ENCODE measurements at regions not wholly inside any gene's neighbourhood (a gene's known extent, or its start where the extent isn't known, plus 50 kb on each side); places are given as distances from the start of the nearest gene placed in this dataset.

DNA sequence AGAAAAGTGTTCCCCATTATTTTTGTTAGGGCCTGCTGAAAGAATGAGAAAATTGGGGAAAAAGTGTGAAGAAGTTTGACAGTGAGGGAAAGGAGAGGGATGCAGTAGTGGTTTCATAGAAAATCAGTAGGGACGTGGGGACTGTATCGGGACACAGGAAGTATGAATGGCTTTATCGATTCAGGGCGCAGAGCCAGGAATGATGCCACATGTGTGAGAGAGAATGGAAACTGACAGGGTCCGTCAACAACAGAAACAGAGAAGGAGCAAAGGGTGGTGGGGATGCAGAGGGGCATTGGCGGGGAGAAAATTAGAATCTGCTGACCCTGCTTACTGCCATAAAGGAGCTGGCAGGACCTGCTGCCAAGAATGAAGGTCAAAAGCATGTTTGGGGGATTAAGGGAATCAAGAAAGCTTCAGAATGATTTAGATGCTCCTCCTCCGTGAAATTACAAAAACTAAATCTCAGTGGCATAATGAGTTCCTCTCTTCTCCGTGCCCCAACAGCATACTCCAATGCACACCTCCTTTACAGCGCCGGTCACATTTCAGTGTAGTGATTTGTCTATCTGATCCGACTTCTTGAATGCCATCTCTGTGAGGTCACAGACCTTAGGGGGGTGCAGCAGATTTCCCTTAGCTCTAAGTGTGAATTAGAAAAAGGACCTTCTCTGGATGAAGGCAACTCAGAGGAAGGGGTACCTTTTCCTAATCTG lies 92.6 kb downstream of the EMP1 start:
- Histone ChIP-seq H3K4me1 (ENCODE audit: low read length) (peaks cover 17% of the 10 kb centered on the region), H3K27ac (ENCODE audit: low read length) (no peak overlapping the region), H3K9ac (ENCODE audit: low read length) (no peak overlapping the region), H4K20me1 (ENCODE audit: insufficient read depth, low read length) (no peaks in the 10 kb centered on the region), H3K36me3 (replicated peaks; ENCODE audit: insufficient read depth, low read length) (no peaks in the 10 kb centered on the region), H3K9me3 (replicated peaks; ENCODE audit: insufficient read depth, low read length) (no peaks in the 10 kb centered on the region), H3K4me2 (ENCODE audit: low read depth, low read length) (no peak overlapping the region), H2AFZ (ENCODE audit: low read length) (no peak overlapping the region), H3K4me3 (ENCODE audit: low read length) (no peak overlapping the region), H3K79me2 (ENCODE audit: low read length) (no peaks in the 10 kb centered on the region), H3F3A (ENCODE audit: insufficient read depth, low read length) (peaks cover 6% of the 10 kb centered on the region), H3K27me3 (replicated peaks; ENCODE audit: insufficient read depth, low read length) (no peaks in the 10 kb centered on the region), H3K9me2 (replicated peaks; ENCODE audit: insufficient read depth, low read length) (no peaks in the 10 kb centered on the region)
- no peak for DNase-seq
- TF ChIP-seq EZH2 (optimal IDR thresholded peaks at IDR 0.05; ENCODE audit: low read depth, low read length) = no peak
- TF ChIP-seq, protein P1, sequence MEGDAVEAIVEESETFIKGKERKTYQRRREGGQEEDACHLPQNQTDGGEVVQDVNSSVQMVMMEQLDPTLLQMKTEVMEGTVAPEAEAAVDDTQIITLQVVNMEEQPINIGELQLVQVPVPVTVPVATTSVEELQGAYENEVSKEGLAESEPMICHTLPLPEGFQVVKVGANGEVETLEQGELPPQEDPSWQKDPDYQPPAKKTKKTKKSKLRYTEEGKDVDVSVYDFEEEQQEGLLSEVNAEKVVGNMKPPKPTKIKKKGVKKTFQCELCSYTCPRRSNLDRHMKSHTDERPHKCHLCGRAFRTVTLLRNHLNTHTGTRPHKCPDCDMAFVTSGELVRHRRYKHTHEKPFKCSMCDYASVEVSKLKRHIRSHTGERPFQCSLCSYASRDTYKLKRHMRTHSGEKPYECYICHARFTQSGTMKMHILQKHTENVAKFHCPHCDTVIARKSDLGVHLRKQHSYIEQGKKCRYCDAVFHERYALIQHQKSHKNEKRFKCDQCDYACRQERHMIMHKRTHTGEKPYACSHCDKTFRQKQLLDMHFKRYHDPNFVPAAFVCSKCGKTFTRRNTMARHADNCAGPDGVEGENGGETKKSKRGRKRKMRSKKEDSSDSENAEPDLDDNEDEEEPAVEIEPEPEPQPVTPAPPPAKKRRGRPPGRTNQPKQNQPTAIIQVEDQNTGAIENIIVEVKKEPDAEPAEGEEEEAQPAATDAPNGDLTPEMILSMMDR (IDR thresholded peaks at IDR 0.05; ENCODE audit: low read length) = no peak
- no peak for TF ChIP-seq EZH2phosphoT487 (IDR thresholded peaks at IDR 0.05; ENCODE audit: low read length)

GRCh38 chr12:13288501-13288900 lies 92.0 kb downstream of the EMP1 start:
- Histone ChIP-seq H3K9me2 (replicated peaks; ENCODE audit: insufficient read depth, low read length) (no peaks in the 10 kb centered on the region), H3K4me3 (ENCODE audit: low read length) (no peak overlapping the region), H3F3A (ENCODE audit: insufficient read depth, low read length) (peaks cover 12% of the 10 kb centered on the region)

GRCh38 chr12:13283867-13284266 lies 87.3 kb downstream of the EMP1 start:
- H3K9me2 ChIP-seq (replicated peaks; ENCODE audit: insufficient read depth, low read length) = no peaks in the 10 kb centered on the region
- TF ChIP-seq, protein P1 (IDR thresholded peaks at IDR 0.05; ENCODE audit: low read length) = no peak
- TF ChIP-seq EZH2 (optimal IDR thresholded peaks at IDR 0.05; ENCODE audit: low read depth, low read length) (no peak), EZH2phosphoT487 (IDR thresholded peaks at IDR 0.05; ENCODE audit: low read length) (no peak)
- no peaks in the 10 kb centered on the region for H3K79me2 ChIP-seq (ENCODE audit: low read length)
- peaks cover 12% of the 10 kb centered on the region for H3F3A ChIP-seq (ENCODE audit: insufficient read depth, low read length)
- H4K20me1 ChIP-seq (ENCODE audit: insufficient read depth, low read length) = no peaks in the 10 kb centered on the region
- peak overlapping the region; percentile 67; the same call in 1 of the 2 replicates for H3K27ac ChIP-seq (ENCODE audit: low read length)
- peak; percentile 51 for DNase-seq
- no peak overlapping the region for H3K9ac ChIP-seq (ENCODE audit: low read length)
- no peaks in the 10 kb centered on the region for H3K27me3 ChIP-seq (replicated peaks; ENCODE audit: insufficient read depth, low read length)
- no peaks in the 10 kb centered on the region for H3K9me3 ChIP-seq (replicated peaks; ENCODE audit: insufficient read depth, low read length)
- peak overlapping the region; percentile 55 for H3K4me2 ChIP-seq (ENCODE audit: low read depth, low read length)
- H3K4me3 ChIP-seq (ENCODE audit: low read length) = no peak overlapping the region
- H2AFZ ChIP-seq (ENCODE audit: low read length) = peak overlapping the region; percentile 49
- peaks cover 37% of the 10 kb centered on the region for H3K4me1 ChIP-seq (ENCODE audit: low read length)
- no peaks in the 10 kb centered on the region for H3K36me3 ChIP-seq (replicated peaks; ENCODE audit: insufficient read depth, low read length)

More at GRCh38 chr12:13288501-13288900, 92.0 kb downstream of the EMP1 start:
- no peaks in the 10 kb centered on the region for H3K9me3 ChIP-seq (replicated peaks; ENCODE audit: insufficient read depth, low read length)
- no peak overlapping the region for H3K9ac ChIP-seq (ENCODE audit: low read length)
- H2AFZ ChIP-seq (ENCODE audit: low read length) = no peak overlapping the region
- no peaks in the 10 kb centered on the region for H3K79me2 ChIP-seq (ENCODE audit: low read length)
- no peak overlapping the region for H3K4me2 ChIP-seq (ENCODE audit: low read depth, low read length)
- no peaks in the 10 kb centered on the region for H4K20me1 ChIP-seq (ENCODE audit: insufficient read depth, low read length)
- no peak overlapping the region for H3K27ac ChIP-seq (ENCODE audit: low read length)
- H3K36me3 ChIP-seq (replicated peaks; ENCODE audit: insufficient read depth, low read length) = no peaks in the 10 kb centered on the region
- TF ChIP-seq EZH2 (optimal IDR thresholded peaks at IDR 0.05; ENCODE audit: low read depth, low read length) = no peak
- TF ChIP-seq, protein P1 (IDR thresholded peaks at IDR 0.05; ENCODE audit: low read length) = no peak
- no peak for TF ChIP-seq EZH2phosphoT487 (IDR thresholded peaks at IDR 0.05; ENCODE audit: low read length)
- peaks cover 23% of the 10 kb centered on the region for H3K4me1 ChIP-seq (ENCODE audit: low read length)
- H3K27me3 ChIP-seq (replicated peaks; ENCODE audit: insufficient read depth, low read length) = no peaks in the 10 kb centered on the region
- DNase-seq = no peak

All from MM.1S (cell line).